ENCODE measurements at regions not wholly inside any gene's neighbourhood (a gene's known extent, or its start where the extent isn't known, plus 50 kb on each side); places are given as distances from the start of the nearest gene placed in this dataset.

DNA sequence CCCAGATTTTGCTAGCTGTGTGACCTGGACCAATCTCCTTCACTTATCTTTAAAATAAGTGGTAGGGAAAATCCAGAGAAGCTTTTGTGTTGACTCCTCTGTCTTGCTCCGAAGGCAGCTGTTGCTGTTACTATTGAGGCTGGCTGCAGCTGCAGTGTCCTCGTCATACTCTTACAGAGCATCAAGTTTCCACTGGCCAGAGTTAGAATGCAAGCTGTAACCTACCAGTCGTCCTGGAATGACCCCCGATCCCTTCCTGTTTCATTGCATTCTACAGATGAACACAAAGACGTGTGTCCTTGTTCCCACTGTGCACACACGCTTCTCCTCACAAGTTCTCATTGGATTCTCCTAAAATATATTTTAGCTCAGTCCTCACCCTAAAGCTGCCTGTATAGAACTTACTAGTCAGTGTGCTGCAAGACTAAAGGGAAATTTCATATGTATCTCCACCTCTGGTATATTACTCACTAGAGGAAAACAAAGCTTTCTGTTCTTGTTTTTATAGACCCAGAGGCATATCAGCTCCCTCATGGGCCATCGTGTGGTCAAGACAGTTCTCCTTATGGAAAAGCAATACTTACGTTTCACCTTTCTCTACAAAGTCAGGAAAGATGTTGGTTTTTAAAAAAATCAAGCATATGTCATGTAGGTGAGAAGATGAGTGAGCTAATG, 589.8 kb downstream of the LMO7 start:
- Histone ChIP-seq H3K9ac (no peak overlapping the region), H3K4me3 (no peak overlapping the region)

DNA sequence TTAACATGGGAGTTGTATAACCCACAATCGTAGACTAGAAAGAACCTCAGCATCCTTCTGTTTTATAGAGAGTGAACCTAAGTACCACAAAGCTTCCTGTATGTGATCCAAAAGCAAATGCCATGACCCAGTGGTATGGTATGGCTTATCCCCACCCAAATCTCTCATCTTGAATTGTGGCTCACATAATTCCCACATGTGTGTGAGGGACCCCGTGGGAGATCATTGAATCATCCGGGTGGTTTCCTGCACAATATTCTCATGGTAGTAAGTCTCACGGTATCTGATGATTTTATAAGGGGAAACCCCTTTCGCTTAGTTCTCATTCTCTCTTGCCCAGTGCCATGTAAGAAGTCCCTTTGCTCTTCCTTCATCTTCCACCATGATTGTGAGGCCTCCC, 587.9 kb downstream of the LMO7 start:
- DNase-seq = no peak
- H3K4me3 ChIP-seq = no peak overlapping the region
- H3K9me3 ChIP-seq (ENCODE audit: low read depth) = no peaks in the 10 kb centered on the region
- H3K4me1 ChIP-seq (ENCODE audit: insufficient read depth) = no peaks in the 10 kb centered on the region
- H3K27me3 ChIP-seq (replicated peaks; ENCODE audit: insufficient read depth) = no peaks in the 10 kb centered on the region
- no peaks in the 10 kb centered on the region for H3F3A ChIP-seq (ENCODE audit: insufficient read depth)
- in situ Hi-C loops (cut with MboI) = no loop called here
- no peak overlapping the region for H2AFZ ChIP-seq
- H3K79me2 ChIP-seq (ENCODE audit: insufficient read depth) = no peaks in the 10 kb centered on the region
- H3K9me2 ChIP-seq (ENCODE audit: insufficient read depth) = 0 out of 2 replicates have a peak, but pooled peaks cover 3% of the 10 kb centered on the region
- no peaks in the 10 kb centered on the region for H4K20me1 ChIP-seq (ENCODE audit: insufficient read depth)
- H3K36me3 ChIP-seq (ENCODE audit: low read depth) = no peaks in the 10 kb centered on the region
- no peak for TF ChIP-seq EZH2 (IDR thresholded peaks at IDR 0.05; ENCODE audit: insufficient read depth, poor library complexity, severe bottlenecking)
- TF ChIP-seq EZH2phosphoT487 (IDR thresholded peaks at IDR 0.05; ENCODE audit: insufficient read depth, low read depth) = no peak
- H3K9ac ChIP-seq = no peak overlapping the region
- no peak overlapping the region for H3K27ac ChIP-seq
- H3K4me2 ChIP-seq (ENCODE audit: unreplicated experiment) = no peak overlapping the region
- WGBS, 2 experiments (ENCODE audit: low coverage in 1 of 2, low lambda C conversion rate in 2 of 2, missing lambda C conversion rate in 2 of 2) = 61 to 67% methylated on average over 5 of the region's 5 CpGs

More for the DNA sequence above, 589.8 kb downstream of the LMO7 start:
- 0 out of 2 replicates have a peak, but pooled peaks cover 3% of the 10 kb centered on the region for H3K9me2 ChIP-seq (ENCODE audit: insufficient read depth)
- no peak overlapping the region for H2AFZ ChIP-seq
- in situ Hi-C loops (cut with MboI) = no loop called here
- no peaks in the 10 kb centered on the region for H3F3A ChIP-seq (ENCODE audit: insufficient read depth)
- H4K20me1 ChIP-seq (ENCODE audit: insufficient read depth) = no peaks in the 10 kb centered on the region
- no peak overlapping the region for H3K27ac ChIP-seq
- DNase-seq = no peak
- H3K27me3 ChIP-seq (replicated peaks; ENCODE audit: insufficient read depth) = no peaks in the 10 kb centered on the region
- no peaks in the 10 kb centered on the region for H3K9me3 ChIP-seq (ENCODE audit: low read depth)
- no peaks in the 10 kb centered on the region for H3K4me1 ChIP-seq (ENCODE audit: insufficient read depth)
- TF ChIP-seq EZH2phosphoT487 (IDR thresholded peaks at IDR 0.05; ENCODE audit: insufficient read depth, low read depth) = no peak
- TF ChIP-seq EZH2 (IDR thresholded peaks at IDR 0.05; ENCODE audit: insufficient read depth, poor library complexity, severe bottlenecking) = no peak
- no peaks in the 10 kb centered on the region for H3K79me2 ChIP-seq (ENCODE audit: insufficient read depth)
- no peaks in the 10 kb centered on the region for H3K36me3 ChIP-seq (ENCODE audit: low read depth)
- no peak overlapping the region for H3K4me2 ChIP-seq (ENCODE audit: unreplicated experiment)
- WGBS, 2 experiments (ENCODE audit: low coverage in 1 of 2, low lambda C conversion rate in 2 of 2, missing lambda C conversion rate in 2 of 2) = 28 to 29% methylated on average over 8 of the region's 8 CpGs

DNA sequence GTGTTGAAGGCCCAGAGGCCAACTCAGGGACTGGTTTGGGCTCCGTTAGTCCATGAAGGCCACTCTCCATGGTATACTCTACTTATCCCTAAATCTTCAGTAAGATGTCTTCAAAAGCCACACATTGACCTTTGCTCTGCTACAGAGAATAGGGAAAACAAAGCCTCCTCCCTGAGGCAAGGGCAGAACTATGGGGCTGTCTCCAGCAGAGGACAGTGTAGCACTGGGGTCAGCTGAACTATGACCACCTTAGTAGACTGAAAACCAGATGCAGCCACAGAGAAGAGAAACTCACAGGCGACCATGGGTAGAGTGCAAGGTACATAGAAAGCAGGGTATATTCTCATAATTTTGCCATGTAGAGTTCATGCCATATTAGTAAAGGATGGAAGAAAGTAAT, 587.4 kb downstream of the LMO7 start:
- in situ Hi-C loops (cut with MboI) = no loop called here
- Histone ChIP-seq H3K9me3 (ENCODE audit: low read depth) (no peaks in the 10 kb centered on the region), H3K9me2 (ENCODE audit: insufficient read depth) (0 out of 2 replicates have a peak, but pooled peaks cover 3% of the 10 kb centered on the region), H3F3A (ENCODE audit: insufficient read depth) (no peaks in the 10 kb centered on the region), H4K20me1 (ENCODE audit: insufficient read depth) (no peaks in the 10 kb centered on the region), H3K27ac (no peak overlapping the region), H3K79me2 (ENCODE audit: insufficient read depth) (no peaks in the 10 kb centered on the region), H2AFZ (no peak overlapping the region), H3K4me3 (no peak overlapping the region), H3K36me3 (ENCODE audit: low read depth) (no peaks in the 10 kb centered on the region), H3K27me3 (replicated peaks; ENCODE audit: insufficient read depth) (no peaks in the 10 kb centered on the region), H3K4me1 (ENCODE audit: insufficient read depth) (no peaks in the 10 kb centered on the region), H3K4me2 (ENCODE audit: unreplicated experiment) (no peak overlapping the region), H3K9ac (no peak overlapping the region)
- no peak for TF ChIP-seq EZH2 (IDR thresholded peaks at IDR 0.05; ENCODE audit: insufficient read depth, poor library complexity, severe bottlenecking)
- TF ChIP-seq EZH2phosphoT487 (IDR thresholded peaks at IDR 0.05; ENCODE audit: insufficient read depth, low read depth) = no peak
- 46 to 69% methylated on average over 2 of the region's 2 CpGs for WGBS, 2 experiments (ENCODE audit: low coverage in 1 of 2, low lambda C conversion rate in 2 of 2, missing lambda C conversion rate in 2 of 2)
- no peak for DNase-seq

DNA sequence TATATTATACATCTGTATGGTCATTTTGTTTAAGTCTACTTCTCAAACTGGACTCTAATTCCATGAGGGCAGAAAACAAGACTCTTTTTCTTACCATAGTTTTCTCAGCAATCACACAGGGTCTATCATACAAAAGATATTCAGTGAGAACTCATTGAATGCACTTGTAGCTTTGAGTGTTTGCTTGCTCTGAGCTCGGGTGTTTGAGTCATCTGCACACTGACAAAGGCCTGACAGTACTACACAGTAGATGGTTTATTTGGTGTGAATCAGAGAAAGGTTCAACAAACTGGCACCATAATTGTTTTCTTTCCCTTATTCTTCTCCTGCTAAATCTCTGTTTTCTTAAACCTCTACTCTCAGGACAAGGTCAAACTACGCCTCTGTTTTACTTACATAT, 586.4 kb downstream of the LMO7 start:
- TF ChIP-seq EZH2 (IDR thresholded peaks at IDR 0.05; ENCODE audit: insufficient read depth, poor library complexity, severe bottlenecking) (no peak), EZH2phosphoT487 (IDR thresholded peaks at IDR 0.05; ENCODE audit: insufficient read depth, low read depth) (no peak)
- no peak overlapping the region for H3K4me3 ChIP-seq
- H3K27me3 ChIP-seq (replicated peaks; ENCODE audit: insufficient read depth) = no peaks in the 10 kb centered on the region
- DNase-seq = no peak
- no peak overlapping the region for H3K9ac ChIP-seq
- in situ Hi-C loops (cut with MboI) = no loop called here
- H4K20me1 ChIP-seq (ENCODE audit: insufficient read depth) = no peaks in the 10 kb centered on the region
- no peaks in the 10 kb centered on the region for H3K79me2 ChIP-seq (ENCODE audit: insufficient read depth)
- H3F3A ChIP-seq (ENCODE audit: insufficient read depth) = no peaks in the 10 kb centered on the region
- no peak overlapping the region for H2AFZ ChIP-seq
- H3K9me3 ChIP-seq (ENCODE audit: low read depth) = no peaks in the 10 kb centered on the region
- H3K27ac ChIP-seq = no peak overlapping the region
- no peaks in the 10 kb centered on the region for H3K4me1 ChIP-seq (ENCODE audit: insufficient read depth)
- H3K36me3 ChIP-seq (ENCODE audit: low read depth) = no peaks in the 10 kb centered on the region
- WGBS, 2 experiments (ENCODE audit: low coverage in 1 of 2, low lambda C conversion rate in 2 of 2, missing lambda C conversion rate in 2 of 2) = 17 to 24% methylated on average over 2 of the region's 2 CpGs
- H3K4me2 ChIP-seq (ENCODE audit: unreplicated experiment) = no peak overlapping the region
- H3K9me2 ChIP-seq (ENCODE audit: insufficient read depth) = 0 out of 2 replicates have a peak, but pooled peaks cover 3% of the 10 kb centered on the region
